ENCODE measurements at regions not wholly inside any gene's neighbourhood (a gene's known extent, or its start where the extent isn't known, plus 50 kb on each side); places are given as distances from the start of the nearest gene placed in this dataset.

DNA sequence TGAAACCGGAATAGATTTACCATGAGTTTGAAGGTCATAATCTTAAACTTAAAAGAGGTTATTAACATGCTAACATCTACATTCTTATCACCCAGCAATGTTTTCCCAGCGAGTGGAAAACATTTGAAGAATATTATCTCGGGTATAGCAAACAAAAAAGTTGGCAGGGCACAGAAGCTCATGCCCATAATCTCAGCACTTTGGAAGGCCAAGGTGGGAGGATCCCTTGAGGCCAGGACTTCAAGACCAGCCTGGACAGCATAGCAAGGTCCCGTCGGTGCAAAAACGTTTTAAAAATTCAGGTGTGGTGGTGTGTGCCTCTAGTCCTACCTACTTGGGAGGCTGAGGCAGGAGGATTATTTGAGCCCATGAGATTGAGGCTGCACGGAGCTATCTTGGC is 213.5 kb downstream of the MANEA start:
- TF ChIP-seq, protein P1, sequence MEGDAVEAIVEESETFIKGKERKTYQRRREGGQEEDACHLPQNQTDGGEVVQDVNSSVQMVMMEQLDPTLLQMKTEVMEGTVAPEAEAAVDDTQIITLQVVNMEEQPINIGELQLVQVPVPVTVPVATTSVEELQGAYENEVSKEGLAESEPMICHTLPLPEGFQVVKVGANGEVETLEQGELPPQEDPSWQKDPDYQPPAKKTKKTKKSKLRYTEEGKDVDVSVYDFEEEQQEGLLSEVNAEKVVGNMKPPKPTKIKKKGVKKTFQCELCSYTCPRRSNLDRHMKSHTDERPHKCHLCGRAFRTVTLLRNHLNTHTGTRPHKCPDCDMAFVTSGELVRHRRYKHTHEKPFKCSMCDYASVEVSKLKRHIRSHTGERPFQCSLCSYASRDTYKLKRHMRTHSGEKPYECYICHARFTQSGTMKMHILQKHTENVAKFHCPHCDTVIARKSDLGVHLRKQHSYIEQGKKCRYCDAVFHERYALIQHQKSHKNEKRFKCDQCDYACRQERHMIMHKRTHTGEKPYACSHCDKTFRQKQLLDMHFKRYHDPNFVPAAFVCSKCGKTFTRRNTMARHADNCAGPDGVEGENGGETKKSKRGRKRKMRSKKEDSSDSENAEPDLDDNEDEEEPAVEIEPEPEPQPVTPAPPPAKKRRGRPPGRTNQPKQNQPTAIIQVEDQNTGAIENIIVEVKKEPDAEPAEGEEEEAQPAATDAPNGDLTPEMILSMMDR (IDR thresholded peaks at IDR 0.05; ENCODE audit: low read length) = no peak
- TF ChIP-seq EZH2 (IDR thresholded peaks at IDR 0.05; ENCODE audit: borderline replicate concordance, low read length) = no peak
